BJ (cell line): ENCODE measurements at regions not wholly inside any gene's neighbourhood (a gene's known extent, or its start where the extent isn't known, plus 50 kb on each side); places are given as distances from the start of the nearest gene placed in this dataset.

Source experiments
- CTCF ChIA-PET: fragments of 350-600 bp; formaldehyde crosslinking; extraction: SDS; loops from one replicate; lab custom pipeline; 2021; ENCODE audit warnings: antibody characterized with exemption, inconsistent platforms; lab: Yijun Ruan, JAX
- POLR2A ChIA-PET: fragments of 300-600 bp; sonication (Branson Sonifier 250); formaldehyde crosslinking; extraction: SDS; loops from one replicate; lab custom pipeline; 2021; ENCODE audit warnings: antibody characterized with exemption; lab: Charles Lee
- DNase-seq: peaks from one replicate; pipeline ENCODE4 v3.0.0-alpha.2; 2011; ENCODE audit warnings: low read depth
- H3K27me3 ChIP-seq: 2 replicates; pipeline ENCODE4 v1.6.0; 2011; ENCODE audit warnings: low read length; ENCODE audit not compliant: control insufficient read depth, insufficient read depth
- H3K36me3 ChIP-seq: 2 replicates; pipeline ENCODE4 v1.5.1; 2011; ENCODE audit warnings: low read length; ENCODE audit not compliant: control insufficient read depth, insufficient read depth
- H3K4me3 ChIP-seq: 2 replicates; pipeline ENCODE4 v1.5.1; 2011; ENCODE audit warnings: low read depth, mild to moderate bottlenecking, control low read depth, low read length
- CTCF ChIP-seq: IDR thresholded peaks from 2 replicates; pipeline ENCODE4 v1.5.1; 2011; ENCODE audit warnings: low read depth, mild to moderate bottlenecking, control low read depth, inconsistent platforms, low read length, moderate library complexity; ENCODE audit not compliant: insufficient read depth

GRCh38 chr5:152606776-152607364 is 201.8 kb upstream of the NMUR2 start:
- no peaks in the 10 kb centered on the region for H3K27me3 ChIP-seq
- TF ChIP-seq CTCF = no peak

GRCh38 chr5:152607401-152608160 is 202.5 kb upstream of the NMUR2 start:
- H3K27me3 ChIP-seq = no peaks in the 10 kb centered on the region
- H3K36me3 ChIP-seq = no peaks in the 10 kb centered on the region
- CTCF ChIA-PET = interaction anchor here (0.5 kb wide), 1 partner anchor 481 kb away, joined by 3 read pairs; no protein-coding TSS in a partner anchor
- no peak for TF ChIP-seq CTCF
- no peak for DNase-seq
- H3K4me3 ChIP-seq = no peak overlapping the region
- POLR2A ChIA-PET = no interaction called here

More at GRCh38 chr5:152606776-152607364, 201.8 kb upstream of the NMUR2 start:
- DNase-seq = no peak
- H3K4me3 ChIP-seq = no peak overlapping the region
- ChIA-PET POLR2A (no interaction called here), CTCF (no interaction called here)
- H3K36me3 ChIP-seq = no peaks in the 10 kb centered on the region

GRCh38 chr5:152608458-152608857 is 203.4 kb upstream of the NMUR2 start:
- Histone ChIP-seq H3K27me3 (no peaks in the 10 kb centered on the region), H3K4me3 (no peak overlapping the region), H3K36me3 (no peaks in the 10 kb centered on the region)
- ChIA-PET POLR2A (no interaction called here), CTCF (interaction anchor here (0.5 kb wide), 1 partner anchor 480 kb away, joined by 3 read pairs; no protein-coding TSS in a partner anchor)
- no peak for DNase-seq
- no peak for TF ChIP-seq CTCF

- POLR2A ChIA-PET = no interaction called here
- Histone ChIP-seq H3K36me3 (no peaks in the 10 kb centered on the region), H3K4me3 (no peak overlapping the region), H3K27me3 (no peaks in the 10 kb centered on the region)
- no peak for TF ChIP-seq CTCF
- CTCF ChIA-PET = no interaction called here
- DNase-seq = no peak
Measured at GRCh38 chr5:152619756-152620155, 214.7 kb upstream of the NMUR2 start.

GRCh38 chr5:152622628-152623027 is 217.5 kb upstream of the NMUR2 start:
- CTCF ChIA-PET = no interaction called here
- no peaks in the 10 kb centered on the region for H3K36me3 ChIP-seq
- no peaks in the 10 kb centered on the region for H3K27me3 ChIP-seq
- no peak for TF ChIP-seq CTCF
- POLR2A ChIA-PET = no interaction called here
- no peak for DNase-seq
- H3K4me3 ChIP-seq = no peak overlapping the region
